ENCODE measurements at regions not wholly inside any gene's neighbourhood (a gene's known extent, or its start where the extent isn't known, plus 50 kb on each side); places are given as distances from the start of the nearest gene placed in this dataset.

GRCh38 chr3:106232956-106233355 is 364.1 kb upstream of the CBLB start:
- TF ChIP-seq CTCF (IDR thresholded peaks at IDR 0.05; ENCODE audit: insufficient read depth, low read length): no peak
- H3K4me3 ChIP-seq (ENCODE audit: low read depth, low read length): no peak overlapping the region
- DNase-seq (ENCODE audit: low read depth): no peak

- no peak for TF ChIP-seq CTCF (IDR thresholded peaks at IDR 0.05; ENCODE audit: insufficient read depth, low read length)
- H3K4me3 ChIP-seq (ENCODE audit: low read depth, low read length): no peak overlapping the region
- DNase-seq (ENCODE audit: low read depth): no peak
These were observed 370.4 kb upstream of the CBLB start for GRCh38 chr3:106239195-106239697.

GRCh38 chr3:106241593-106241992 is 372.8 kb upstream of the CBLB start:
- H3K4me3 ChIP-seq (ENCODE audit: low read depth, low read length): no peak overlapping the region
- no peak for TF ChIP-seq CTCF (IDR thresholded peaks at IDR 0.05; ENCODE audit: insufficient read depth, low read length)
- no peak for DNase-seq (ENCODE audit: low read depth)

GRCh38 chr3:106242781-106243180 is 374.0 kb upstream of the CBLB start:
- DNase-seq (ENCODE audit: low read depth): no peak
- no peak for TF ChIP-seq CTCF (IDR thresholded peaks at IDR 0.05; ENCODE audit: insufficient read depth, low read length)
- H3K4me3 ChIP-seq (ENCODE audit: low read depth, low read length): no peak overlapping the region

- H3K4me3 ChIP-seq (ENCODE audit: low read depth, low read length): no peak overlapping the region
- no peak for DNase-seq (ENCODE audit: low read depth)
- no peak for TF ChIP-seq CTCF (IDR thresholded peaks at IDR 0.05; ENCODE audit: insufficient read depth, low read length)
These were observed 376.6 kb upstream of the CBLB start for GRCh38 chr3:106245400-106245799.

GRCh38 chr3:106247902-106248684 is 379.3 kb upstream of the CBLB start:
- H3K4me3 ChIP-seq (ENCODE audit: low read depth, low read length): no peak overlapping the region
- DNase-seq (ENCODE audit: low read depth): peak; percentile 7
- TF ChIP-seq CTCF (IDR thresholded peaks at IDR 0.05; ENCODE audit: insufficient read depth, low read length): no peak
